ENCODE measurements at regions not wholly inside any gene's neighbourhood (a gene's known extent, or its start where the extent isn't known, plus 50 kb on each side); places are given as distances from the start of the nearest gene placed in this dataset.
"Not testable (repeated sequence)": the region's sequence is repeated elsewhere in the genome, so short reads cannot be mapped to it uniquely, and the experiment has no call there.

DNA sequence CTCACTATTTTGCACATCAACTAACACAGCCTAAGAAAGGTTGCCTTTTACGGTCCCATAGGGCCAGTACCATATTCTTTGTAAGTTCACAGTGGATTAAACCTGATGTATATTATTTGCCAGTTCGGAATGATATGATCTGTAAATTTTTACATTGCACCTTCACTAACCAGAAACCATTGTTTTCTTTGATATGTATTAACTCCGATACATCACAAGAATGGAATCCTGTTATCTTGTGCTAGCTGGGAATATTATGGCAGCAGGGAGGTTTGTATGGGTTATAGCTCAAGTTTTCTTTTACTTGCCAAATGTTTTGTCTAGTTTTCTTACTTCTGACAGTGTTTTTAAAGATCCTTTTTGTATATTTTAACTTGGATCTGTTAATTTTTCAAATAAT, 51.4 kb upstream of the S1PR1 start:
- DNase-seq = no peak

DNA sequence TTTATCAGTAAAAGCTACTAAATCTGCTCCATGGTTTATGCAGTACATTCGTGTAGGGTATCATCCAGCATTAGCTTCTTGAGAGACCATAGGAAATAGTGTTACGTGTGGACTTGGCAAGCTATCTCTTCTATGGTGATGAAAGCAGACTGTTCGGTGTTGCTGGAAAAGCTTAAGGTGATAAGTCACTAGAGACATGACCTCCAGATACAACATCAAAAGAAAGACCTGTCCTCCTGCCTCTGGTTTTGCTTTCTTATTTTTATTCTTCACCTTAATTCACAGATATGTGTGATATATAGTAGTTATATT, 53.5 kb upstream of the S1PR1 start:
- no peak for DNase-seq

DNA sequence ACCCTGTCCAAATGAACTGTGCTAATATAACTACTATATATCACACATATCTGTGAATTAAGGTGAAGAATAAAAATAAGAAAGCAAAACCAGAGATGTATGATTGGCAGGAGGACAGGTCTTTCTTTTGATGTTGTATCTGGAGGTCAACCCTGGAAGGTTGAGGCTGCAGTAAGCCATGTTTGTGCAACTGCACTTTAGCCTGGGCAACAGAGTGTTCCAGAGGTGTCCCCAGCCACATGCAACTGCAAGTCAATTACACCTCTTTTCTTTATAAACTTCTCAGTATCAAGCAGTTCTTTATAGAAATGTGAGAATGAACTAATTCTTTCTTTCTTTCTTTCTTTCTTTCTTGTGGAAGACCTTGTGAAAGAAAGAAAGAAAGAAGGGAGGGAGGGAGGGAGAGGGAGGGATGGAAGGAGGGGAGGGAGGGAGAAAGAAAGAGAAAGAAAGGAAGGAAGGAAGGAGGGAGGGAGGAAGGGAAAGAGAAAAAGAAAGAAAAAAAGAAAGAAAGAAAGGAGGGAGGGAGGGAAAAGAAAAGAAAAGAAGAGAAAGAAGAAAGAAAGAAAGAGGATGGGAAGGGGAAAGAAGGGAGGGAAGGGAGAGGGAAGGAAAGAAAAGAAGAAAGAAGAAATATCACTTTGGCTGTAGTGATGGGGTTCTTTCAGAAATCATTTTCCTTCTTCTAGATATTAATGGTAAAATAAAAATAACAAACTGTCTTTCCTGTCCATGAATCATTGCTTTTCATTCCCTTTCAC, 54.0 kb upstream of the S1PR1 start:
- no peak for DNase-seq

DNA sequence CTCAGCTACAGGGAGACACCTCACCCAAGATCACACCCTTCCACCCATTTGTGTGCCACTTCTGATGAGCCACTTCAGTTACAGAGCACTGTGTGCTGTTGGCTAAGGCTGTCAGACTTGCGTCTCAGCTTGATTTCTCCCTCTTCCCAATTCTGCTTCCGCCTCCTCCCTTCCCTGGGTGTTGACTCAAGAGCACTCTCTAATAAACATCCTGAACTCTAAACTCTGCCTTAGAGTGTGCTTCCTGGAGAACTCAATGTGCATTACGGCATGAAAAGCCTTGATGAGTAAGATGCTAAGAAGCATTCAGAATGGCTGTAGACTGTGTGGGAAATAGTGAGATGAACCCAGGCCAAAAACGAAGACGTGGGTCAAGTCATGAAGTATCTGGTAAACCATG, 54.9 kb upstream of the S1PR1 start:
- DNase-seq = peak; percentile 3

DNA sequence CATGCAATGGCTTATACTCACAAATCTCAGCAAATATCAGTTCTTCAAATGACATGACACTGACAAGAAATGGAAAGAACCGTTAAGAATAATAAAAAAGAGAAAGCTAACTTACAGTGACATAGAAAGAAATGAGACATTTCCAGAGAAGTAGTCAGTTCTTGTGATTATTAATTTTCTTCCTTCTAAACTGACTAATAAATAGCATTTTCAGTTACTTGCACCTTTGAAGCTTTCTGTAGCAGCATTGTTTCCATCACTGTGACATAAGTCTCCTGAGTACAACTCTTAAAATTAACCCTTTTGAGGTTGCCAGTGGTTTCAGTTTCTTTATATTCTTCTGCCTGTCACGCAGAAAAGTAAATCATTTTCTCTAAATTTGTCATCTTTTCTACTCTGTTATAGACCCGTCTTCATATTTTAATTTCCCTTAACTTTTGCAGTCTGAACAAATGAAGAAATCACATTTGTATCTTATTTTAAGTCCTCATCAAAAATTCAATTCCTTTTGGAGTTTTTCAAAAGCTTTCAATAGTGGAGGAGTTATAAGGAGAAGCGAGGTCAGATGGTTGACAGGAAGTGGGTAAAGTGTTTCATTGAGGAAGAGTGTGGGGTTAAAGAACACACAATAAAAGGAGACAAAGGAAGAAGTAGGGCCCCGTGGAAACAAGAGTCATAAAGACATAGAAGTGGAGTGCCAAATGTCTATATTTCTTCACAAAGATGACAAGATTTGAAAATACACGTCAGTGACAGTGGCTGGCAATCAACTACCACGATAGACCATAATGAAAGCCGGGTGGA, 57.9 kb upstream of the S1PR1 start:
- no peak for DNase-seq

DNA sequence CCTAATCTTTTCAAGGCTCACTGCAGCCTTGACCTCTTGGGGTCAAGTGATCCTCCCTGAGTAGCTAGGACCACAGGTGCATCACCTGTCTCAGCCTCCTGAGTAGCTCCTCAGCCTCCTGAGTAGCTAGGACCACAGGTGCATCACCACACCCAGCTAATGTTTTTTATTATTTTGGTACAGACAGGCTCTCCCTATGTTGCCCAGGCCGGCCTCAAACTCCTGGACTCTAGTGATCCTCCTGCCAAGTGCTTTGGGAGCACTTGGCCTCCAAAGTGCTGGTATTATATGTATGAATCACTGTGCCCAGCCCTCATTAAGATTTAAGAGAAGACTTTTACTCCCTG, 58.5 kb upstream of the S1PR1 start:
- DNase-seq = no peak

DNA sequence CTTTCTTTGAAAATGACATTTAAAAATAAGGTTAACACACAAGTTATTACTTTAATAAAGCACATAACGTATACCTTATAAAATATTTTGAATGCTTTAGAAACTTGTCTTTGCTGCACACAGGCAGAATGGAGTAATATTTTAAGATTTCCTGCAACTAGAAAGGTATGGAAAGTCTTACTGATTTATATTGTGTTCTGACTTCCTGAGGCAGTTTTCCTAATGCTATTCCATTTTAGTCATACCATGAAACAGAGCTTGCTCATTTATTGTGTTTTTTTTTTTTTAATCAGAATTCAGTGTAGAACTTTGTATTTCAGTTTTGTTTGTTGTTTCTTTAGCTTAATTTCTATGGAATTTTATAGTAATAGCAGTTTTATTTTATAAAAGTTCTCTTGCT, 60.9 kb upstream of the S1PR1 start:
- no peak for DNase-seq

DNA sequence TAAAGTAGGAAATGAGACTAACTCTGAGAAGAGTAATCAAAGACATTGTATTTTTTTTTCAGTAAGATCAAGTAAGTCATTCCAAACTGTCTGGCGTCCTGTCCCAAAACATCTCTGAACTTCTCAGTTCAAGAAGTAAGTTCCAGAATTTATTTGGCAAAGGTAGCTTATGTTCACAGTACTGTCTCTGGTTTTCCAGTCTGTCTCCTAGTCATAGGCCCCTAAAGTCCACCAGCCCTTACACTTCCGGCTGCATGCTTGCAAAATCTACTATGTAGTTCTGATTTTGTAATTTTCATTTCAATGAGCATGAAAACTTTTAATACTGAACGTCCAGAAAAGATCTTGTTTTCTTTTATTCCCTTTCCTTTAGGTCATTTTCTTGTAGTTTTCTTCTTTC, 61.4 kb upstream of the S1PR1 start:
- no peak for DNase-seq

DNA sequence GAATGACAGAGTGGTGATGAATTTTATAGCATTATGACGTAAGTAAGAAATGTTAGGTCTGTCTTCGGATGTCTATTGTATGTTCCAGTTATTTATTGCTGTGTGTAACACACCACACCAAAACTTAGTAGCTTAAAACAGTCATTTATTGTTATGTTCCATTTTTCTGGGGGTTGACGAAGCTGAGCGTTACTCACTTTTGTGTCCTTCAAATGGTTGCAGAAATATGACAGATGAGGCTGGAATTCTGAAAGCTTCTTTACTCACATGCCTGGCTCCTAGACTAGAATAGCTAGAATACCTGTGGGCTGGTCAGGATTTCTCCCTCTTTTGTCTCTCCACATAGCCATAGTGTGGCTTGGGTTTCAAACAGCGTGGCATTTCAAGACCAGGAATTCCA, 62.1 kb upstream of the S1PR1 start:
- no peak for DNase-seq

DNA sequence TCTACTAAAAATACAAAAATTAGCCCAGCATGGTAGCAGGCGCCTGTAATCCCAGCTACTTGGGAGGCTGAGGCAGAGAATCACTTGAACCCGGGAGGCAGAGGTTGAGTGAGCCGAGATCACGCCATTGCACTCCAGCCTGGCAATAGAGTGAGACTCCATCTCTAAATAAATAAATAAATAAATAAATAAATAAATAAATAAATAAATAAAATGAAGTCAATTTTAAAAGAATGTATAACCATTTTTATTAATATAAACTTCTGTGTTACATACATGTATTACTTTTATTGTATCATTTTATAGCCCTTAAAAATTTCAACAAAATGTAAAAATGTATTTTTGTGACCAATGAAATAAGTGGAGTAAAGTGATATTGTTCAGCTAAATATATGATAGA, 62.5 kb upstream of the S1PR1 start:
- DNase-seq = not testable (repeated sequence)

DNA sequence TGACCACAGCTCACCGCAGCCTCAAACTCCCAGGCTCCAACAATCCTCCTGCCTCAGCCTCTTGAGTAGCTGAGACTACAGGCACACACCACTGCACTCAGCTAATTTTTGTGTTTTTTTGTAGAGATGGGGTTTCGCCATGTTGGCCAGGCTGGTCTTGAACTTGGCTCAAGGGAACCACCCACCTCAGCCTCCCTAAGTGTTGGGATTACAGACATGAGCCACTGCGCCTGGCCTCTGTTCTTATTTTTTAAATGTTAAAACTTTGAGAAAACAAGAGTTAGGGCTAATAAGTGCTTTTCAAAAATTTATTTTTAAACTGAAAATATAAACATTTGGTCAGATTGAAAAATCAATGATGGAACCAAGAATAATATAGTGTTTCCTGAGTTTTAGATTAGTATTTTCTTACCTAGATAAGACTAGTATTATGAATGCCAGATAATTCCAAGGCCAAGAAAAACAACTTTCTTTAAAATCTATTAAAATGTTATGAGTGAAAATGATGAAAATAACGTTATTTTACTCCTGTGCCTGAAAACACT, 66.2 kb upstream of the S1PR1 start:
- DNase-seq = no peak

DNA sequence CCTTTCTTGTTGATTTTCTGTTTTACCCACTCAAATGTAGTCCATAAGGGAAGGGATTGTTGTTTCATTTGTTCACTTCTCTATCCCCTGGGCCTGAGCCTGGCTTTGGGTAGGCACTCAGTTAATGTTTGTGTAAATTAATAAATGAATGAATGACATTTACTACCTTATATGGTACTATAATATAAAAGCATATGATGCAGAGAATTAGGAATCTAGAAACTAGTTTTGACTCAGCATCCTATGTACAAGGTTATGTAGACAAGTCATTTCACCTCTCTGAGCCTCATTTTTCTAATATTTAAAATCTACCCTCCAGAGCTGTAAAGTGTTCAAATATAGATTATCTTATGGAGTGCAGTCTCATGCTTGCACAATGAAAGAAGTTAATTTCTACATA, 68.9 kb upstream of the S1PR1 start:
- no peak for DNase-seq

DNA sequence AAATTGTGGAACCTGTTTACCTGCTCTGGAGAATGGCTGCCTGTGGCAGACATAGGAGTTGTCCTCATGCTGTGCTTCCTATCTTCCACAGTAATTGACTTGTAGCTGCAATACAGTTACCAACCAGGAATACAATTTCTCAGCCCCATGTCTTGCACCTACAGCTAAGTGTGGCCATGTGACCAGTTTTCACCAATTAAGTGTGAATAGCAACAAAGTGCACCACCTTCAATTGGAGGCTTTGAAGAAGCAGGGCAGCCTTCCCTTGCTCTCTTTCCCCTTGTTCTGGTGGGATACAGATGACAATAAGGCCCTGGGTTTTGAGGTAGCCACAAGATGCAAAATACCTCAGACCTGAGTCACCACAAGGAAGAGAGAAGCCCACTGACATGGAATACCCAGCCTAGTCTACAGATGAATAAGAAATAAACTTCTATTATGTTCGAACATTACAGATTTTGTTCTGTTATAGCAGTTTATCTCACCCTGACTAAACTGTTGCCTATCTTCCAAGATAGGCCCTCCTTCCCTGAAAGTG, 70.2 kb upstream of the S1PR1 start:
- no peak for DNase-seq

DNA sequence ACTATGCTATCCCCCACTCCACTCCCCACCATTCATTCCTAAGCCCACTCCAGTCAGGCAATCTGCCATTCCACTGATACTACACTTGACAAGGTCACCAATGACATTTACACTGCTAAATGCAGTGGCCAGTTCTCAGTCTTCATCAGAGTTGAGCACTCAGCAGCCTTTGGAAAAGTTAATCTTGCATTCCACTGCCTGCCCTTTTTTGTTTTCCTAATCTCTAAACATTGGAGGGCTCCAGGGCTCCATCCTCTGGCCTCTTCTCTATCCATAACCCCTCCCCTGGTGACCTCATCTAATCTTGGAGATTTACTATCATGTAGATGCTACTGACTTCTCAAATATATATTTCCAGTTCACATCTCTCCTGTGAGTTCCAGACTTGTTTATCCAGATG, 70.9 kb upstream of the S1PR1 start:
- no peak for DNase-seq

DNA sequence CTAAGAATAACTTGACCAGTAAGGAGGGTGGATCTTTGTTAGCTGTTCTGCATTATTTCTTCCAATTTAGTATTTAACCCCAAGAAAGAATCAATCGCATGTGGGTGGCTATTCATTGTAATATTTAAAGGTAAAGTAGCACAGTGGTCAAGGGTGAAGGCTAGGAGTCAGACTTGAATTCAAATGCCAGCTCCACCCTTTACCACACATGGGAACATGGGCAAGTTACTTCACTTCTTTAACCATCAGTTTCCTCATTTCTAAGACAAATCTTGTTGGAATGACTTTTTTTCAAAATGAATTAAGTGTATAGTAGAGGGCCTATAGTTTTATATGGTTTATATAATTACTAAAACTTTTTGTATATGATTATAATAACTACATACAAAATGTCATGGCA, 71.3 kb upstream of the S1PR1 start:
- DNase-seq = no peak

DNA sequence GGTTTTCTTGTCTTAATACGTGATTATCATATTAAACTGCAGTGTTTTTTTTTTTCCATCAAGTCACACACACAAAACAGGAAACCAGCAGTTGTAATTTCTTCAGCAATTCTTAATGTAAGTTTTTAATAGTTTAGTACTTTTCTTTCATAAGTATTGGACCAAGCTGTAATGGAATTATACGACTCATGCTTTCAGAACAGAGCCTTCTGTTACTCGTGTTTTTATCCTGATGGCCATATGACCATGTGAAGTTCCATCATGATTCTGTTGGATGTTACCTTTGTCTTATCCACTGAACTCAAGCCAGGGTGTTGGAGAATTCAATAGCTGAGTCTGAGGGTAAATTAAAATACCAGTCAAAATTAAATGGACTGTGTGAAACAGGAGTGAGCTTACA, 72.0 kb upstream of the S1PR1 start:
- no peak for DNase-seq

DNA sequence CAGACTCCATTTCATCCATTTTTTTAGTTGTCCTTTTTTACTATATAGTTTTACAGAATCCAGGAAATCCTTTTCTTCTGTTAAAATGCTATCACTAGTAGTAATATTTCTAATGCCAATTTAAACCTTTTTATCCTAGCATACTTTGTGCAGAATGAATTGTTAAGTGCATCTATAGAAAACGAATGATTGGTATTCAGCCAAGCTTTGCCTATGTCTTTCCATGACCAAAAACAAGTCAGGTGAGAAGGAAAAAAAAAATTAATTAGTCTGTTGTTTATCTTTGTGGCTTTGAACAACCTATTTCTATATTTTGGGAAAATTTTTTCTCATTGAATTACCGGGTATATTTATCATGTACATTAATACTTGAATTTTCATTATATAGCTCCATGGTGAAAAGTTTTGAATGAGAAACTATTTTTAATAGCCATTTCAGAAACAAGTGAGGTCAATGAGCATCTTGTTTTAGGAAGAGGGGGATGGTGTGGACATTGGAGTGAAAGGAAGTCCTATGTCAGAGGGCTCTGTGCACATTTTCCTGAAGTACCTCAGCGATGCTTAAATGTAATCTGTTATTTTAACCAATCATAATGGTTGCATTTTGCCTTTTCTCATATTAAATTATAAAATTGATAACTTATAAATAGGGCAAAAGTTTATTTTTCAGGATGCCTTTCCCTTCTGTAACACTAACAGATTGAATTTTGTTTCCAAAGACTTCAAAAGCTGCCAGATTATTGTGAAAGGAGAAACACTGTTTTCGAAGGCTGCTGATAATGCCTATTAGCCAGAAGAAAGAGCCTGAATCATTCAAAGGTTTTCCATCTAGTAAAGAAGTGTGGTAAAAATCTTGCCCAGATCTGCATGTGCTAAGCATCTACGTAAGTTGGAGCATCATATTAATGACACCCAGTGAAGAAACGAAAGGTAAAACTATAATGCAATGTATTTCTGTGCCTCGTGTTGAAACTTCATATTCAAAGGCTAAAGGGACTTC, 73.8 kb upstream of the S1PR1 start:
- no peak for DNase-seq

DNA sequence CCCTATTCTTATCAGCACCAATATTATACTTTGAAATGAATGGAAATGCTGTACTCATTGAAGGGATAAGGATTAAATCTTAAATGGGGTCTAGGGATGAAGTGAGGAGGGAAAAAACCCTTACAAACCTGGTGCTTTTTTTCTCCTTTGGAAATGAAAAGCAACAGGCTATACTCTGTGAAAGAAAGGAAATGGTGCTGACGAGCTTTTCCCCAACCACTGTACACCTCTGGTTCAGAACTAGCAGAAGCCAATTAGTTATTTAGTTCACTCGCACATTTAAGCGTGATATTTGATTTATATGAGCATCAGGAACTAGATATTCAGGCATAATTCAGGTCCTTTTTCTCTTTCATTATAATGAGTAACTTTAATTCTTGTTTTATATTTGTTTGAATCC, 74.5 kb upstream of the S1PR1 start:
- DNase-seq = no peak

DNA sequence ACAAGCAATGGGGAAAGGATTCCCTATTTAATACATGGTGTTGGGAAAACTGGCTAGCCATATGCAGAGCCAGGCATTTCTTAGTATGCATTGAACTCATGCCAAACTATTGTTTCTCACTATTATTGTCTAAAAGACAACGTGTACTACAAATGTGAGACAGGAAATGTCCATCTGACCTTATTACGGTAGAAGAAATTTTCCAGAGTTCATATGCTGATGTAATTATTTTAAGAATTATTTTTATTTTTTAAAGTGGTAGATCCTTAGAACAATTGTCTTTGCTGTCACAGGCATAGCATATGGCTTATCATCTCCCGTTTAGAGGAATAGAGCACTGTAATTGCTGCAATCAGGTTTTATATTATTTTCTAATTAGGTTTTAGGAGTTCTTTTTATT, 75.2 kb upstream of the S1PR1 start:
- no peak for DNase-seq

DNA sequence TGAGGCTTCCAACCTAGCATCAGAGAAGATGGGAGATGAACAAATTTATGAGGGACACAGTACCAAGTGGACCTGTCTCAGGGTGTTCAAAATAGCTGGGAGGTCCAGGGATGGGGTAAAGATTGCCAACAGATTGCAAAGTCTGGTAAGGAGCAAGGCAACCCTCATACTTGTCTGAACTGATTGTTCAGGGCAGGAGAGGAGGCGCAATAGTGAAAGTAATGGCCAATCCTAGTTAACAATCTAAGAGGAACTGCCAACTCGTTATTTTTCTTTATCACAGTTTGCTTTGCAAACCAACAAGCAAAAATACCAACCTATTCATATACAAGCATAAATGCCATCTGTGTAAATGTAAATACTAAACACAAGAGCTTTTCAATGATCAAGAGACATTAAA, 78.4 kb upstream of the S1PR1 start:
- no peak for DNase-seq

DNA sequence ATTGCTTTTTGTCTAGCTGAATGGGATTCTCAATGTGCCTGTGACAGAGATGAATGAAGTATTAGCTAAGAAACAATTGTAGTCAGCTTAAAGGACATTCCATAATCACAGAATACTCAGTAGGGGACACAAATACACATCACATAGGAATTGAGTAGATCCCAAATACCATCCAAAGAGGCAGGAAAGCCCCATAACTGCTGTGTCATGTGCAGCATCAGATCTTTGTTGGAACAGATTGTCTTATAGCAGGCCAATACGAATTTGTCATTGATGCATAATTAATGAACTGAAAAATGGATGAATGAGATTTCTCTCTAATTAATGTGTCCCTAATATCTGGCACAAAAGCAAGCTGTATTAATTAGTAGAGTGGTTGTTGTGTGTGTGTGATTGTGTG, 82.3 kb upstream of the S1PR1 start:
- no peak for DNase-seq

DNA sequence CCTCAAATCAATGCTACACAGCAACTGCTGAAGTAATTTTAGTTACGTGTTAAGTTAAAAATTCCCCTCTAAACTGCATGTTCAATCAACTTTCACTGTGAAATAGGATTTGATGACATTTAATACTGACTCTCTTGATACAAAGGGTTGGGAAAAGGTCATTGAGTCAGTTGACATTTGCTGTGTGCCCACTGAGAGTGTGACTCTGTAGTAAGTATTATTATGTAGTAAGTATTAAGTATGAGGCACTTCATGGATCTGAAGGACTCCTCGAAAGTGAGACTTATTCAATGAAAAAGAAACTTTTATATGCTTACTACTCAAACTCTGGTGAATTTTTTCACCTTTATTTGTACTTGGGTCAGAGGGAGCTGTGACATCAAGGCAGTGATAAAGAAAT, 83.1 kb upstream of the S1PR1 start:
- no peak for DNase-seq

DNA sequence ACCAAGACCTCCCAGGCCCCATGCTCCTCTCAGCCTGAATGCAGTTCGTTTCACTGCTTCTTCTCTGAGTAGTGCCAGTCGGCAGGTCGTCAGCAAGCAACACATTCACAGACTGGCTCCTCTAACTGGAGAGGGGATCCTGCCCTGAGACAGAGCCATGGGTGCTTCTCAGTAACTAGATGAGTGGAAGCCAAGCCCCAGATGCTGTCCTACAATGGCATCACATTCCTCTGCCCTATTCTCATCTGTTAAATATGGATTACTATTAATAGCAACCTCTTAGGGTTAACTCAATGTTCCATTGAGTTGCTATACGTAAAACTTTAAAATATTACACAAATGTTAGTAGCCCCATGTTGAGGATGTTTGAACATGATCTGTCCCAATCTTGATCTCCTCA, 84.2 kb upstream of the S1PR1 start:
- DNase-seq = no peak

Data from DMS79 treated with DMSO at 0.1 percent for 48 hours (cell line).